Heart left ventricle (tissue), 16 donors: ENCODE measurements at regions not wholly inside any gene's neighbourhood (a gene's known extent, or its start where the extent isn't known, plus 50 kb on each side); places are given as distances from the start of the nearest gene placed in this dataset.

Experiments used
- ATAC-seq, 4 donors: fragments of 200-7000 bp; cut with Tn5 transposase; one replicate each; pipeline ENCODE4 v1.9.1; 2020 to 2022; ENCODE audit warnings: moderate library complexity in 4 of 4, mild to moderate bottlenecking in 3 of 4, moderate number of reproducible peaks in 1 of 4
- DNase-seq, 5 donors: peaks; one replicate each; pipeline ENCODE4 v3.0.0-alpha.2; 2020
- H3K27ac ChIP-seq, 12 donors: fragments of 200-600 bp; sonication (generic) in 4 of 12; one replicate each; pipeline versions ENCODE4 v1.5.0 to v1.8.0; 2016 to 2022; ENCODE audit warnings: mild to moderate bottlenecking in 2 of 12
- H3K27me3 ChIP-seq, 9 donors: fragments of 200-600 bp; sonication (generic) in 2 of 9; one replicate each; pipeline versions ENCODE4 v1.5.1 to v1.8.0; 2016 to 2022; ENCODE audit warnings: mild to moderate bottlenecking in 3 of 9
- H3K36me3 ChIP-seq, 9 donors: fragments of 200-600 bp; sonication (generic) in 2 of 9; one replicate each; pipeline versions ENCODE4 v1.5.0 to v1.8.0; 2018 to 2022; ENCODE audit warnings: mild to moderate bottlenecking in 2 of 9
- H3K4me1 ChIP-seq, 12 donors: fragments of 200-600 bp; sonication (generic) in 4 of 12; one replicate each; pipeline versions ENCODE4 v1.5.0 to v1.8.0; 2016 to 2022; ENCODE audit warnings: mild to moderate bottlenecking in 3 of 12
- H3K4me3 ChIP-seq, 12 donors: fragments of 200-600 bp; sonication (generic) in 4 of 12; one replicate each; pipeline versions ENCODE4 v1.5.0 to v1.8.0; 2017 to 2022; ENCODE audit warnings: mild to moderate bottlenecking in 9 of 12, moderate library complexity in 4 of 12
- H3K9me3 ChIP-seq, 12 donors: fragments of 200-600 bp; sonication (generic) in 4 of 12; one replicate each; pipeline versions ENCODE4 v1.5.0 to v1.8.0; 2016 to 2022; ENCODE audit warnings: mild to moderate bottlenecking in 1 of 12
- CTCF ChIP-seq, 12 donors: fragments of 200-600 bp; sonication (generic) in 4 of 12; IDR thresholded peaks; one replicate each; pipeline versions ENCODE4 v1.5.0 to v1.8.0; 2018 to 2022; ENCODE audit warnings: antibody characterized with exemption in 12 of 12, mild to moderate bottlenecking in 5 of 12
- POLR2A ChIP-seq, 2 donors: fragments of 450-650 bp; IDR thresholded peaks; one replicate each; pipeline ENCODE4 v1.6.1; 2017; ENCODE audit warnings: antibody characterized with exemption in 2 of 2, mild to moderate bottlenecking in 2 of 2, moderate library complexity in 2 of 2
- WGBS, 4 donors: extraction: QIAGEN DNeasy Blood & Tissue Kit in 2 of 4; methylation state at CpG; one replicate each; pipeline versions ENCODE4 v1.1.5 to v1.1.7; 2013 to 2018; 5-methylcytosine and 5-hydroxymethylcytosine counted together
- intact Hi-C, 10 donors: fragments of 100-400 bp; cut with DNase I; formaldehyde crosslinking; loops; one replicate each; pipeline versions ENCODE4 v1.11.1 to v1.14.2; 2022
- donor health status: ischemic (EF 13 %, LVEDD 7.1; RV severe dilation, severe dysfunction).
- donor health status: healthy with polysubstance abuse.
- donor health status: DM: no; HTN: yes; CAD: no.
- donor health status: DM: no; HTN: no; CAD: no.
- donor health status: ischemic (EF 25% LVEDD 6.9; RV normal size, moderate dysfunction).
- donor health status: ischemic (EF 25% LVEDD 5.7; RV mildly dilated, moderate dysfunction).
- donor health status: healthy.
- donor health status: DM: yes; HTN: yes; CAD: no.
- donor health status: ischemic (EF 35%, LVEDD 5.7; RV mildly dilated, moderate dysfunction).
- donor health status: nonischemic (EF 11% LVEDD 7.7; RV severe dilation, severe dysfunction).
- donor health status: DM: yes; HTN: yes; CAD: no.
- donor health status: PGD.
- donor health status: ischemic (EF 29% LVEDD 5.4; RV normal size, mild dysfunction).
- donor health status: nonischemic (EF 23%, LVEDD 6.1; RV moderate dilation, normal function).

- H3K9me3 ChIP-seq, result no peaks in the 10 kb centered on the region
- H3K27me3 ChIP-seq, result peaks cover 0 to 25% (median 0%) of the 10 kb centered on the region in 9 donors
- no peak for DNase-seq
- H3K36me3 ChIP-seq, result no peaks in the 10 kb centered on the region
- no peak overlapping the region for H3K4me3 ChIP-seq
- no peak for ATAC-seq
- 78 to 86% (median 81%) methylated on average over 9 of the region's 9 CpGs for WGBS, 4 donors
- no peaks in the 10 kb centered on the region for H3K4me1 ChIP-seq
- TF ChIP-seq CTCF (IDR thresholded peaks at IDR 0.05), result no peak
- no peak for TF ChIP-seq POLR2A (IDR thresholded peaks at IDR 0.05)
- no peak overlapping the region for H3K27ac ChIP-seq
- intact Hi-C loops, result no loop called here
These were observed 209.0 kb downstream of the ARRDC4 start for GRCh38 chr15:98169551-98169950.

- intact Hi-C loops, result loop anchor here in 2 of 10 donors (2.0 kb wide), 2 partner anchors 267 to 269 kb away; no protein-coding TSS in a partner anchor
- H3K27me3 ChIP-seq, result peaks cover 0 to 54% (median 19%) of the 10 kb centered on the region in 9 donors
- H3K36me3 ChIP-seq, result no peaks in the 10 kb centered on the region
- no peak for TF ChIP-seq CTCF (IDR thresholded peaks at IDR 0.05)
- no peak for TF ChIP-seq POLR2A (IDR thresholded peaks at IDR 0.05)
- ATAC-seq (no peak), DNase-seq (no peak)
- no peak overlapping the region for H3K4me3 ChIP-seq
- no peak overlapping the region for H3K27ac ChIP-seq
- H3K9me3 ChIP-seq, result no peaks in the 10 kb centered on the region
- H3K4me1 ChIP-seq, result no peaks in the 10 kb centered on the region
- WGBS, 4 donors, result 21 to 36% (median 31%) methylated on average over 3 of the region's 3 CpGs
These were observed 213.8 kb downstream of the ARRDC4 start for GRCh38 chr15:98174286-98174685.

GRCh38 chr15:98174841-98175240, 214.3 kb downstream of the ARRDC4 start:
- Histone ChIP-seq H3K4me1 (no peaks in the 10 kb centered on the region), H3K27me3 (peaks cover 0 to 60% (median 19%) of the 10 kb centered on the region in 9 donors), H3K27ac (no peak overlapping the region), H3K9me3 (no peaks in the 10 kb centered on the region), H3K4me3 (no peak overlapping the region), H3K36me3 (no peaks in the 10 kb centered on the region)
- intact Hi-C loops, result loop anchor here in 9 of 10 donors (2.0 to 5.0 kb wide), 5 partner anchors 263 to 273 kb away; no protein-coding TSS in a partner anchor
- ATAC-seq (no peak), DNase-seq (no peak)
- WGBS, 4 donors, result 71 to 90% (median 85%) methylated on average over 3 of the region's 3 CpGs
- no peak for TF ChIP-seq POLR2A (IDR thresholded peaks at IDR 0.05)
- TF ChIP-seq CTCF (IDR thresholded peaks at IDR 0.05), result no peak

- intact Hi-C loops, result loop anchor here in 8 of 10 donors (2.0 to 5.0 kb wide), 4 partner anchors 266 to 276 kb away; no protein-coding TSS in a partner anchor
- peak; percentile 31 to 74 (median 56) for TF ChIP-seq CTCF (IDR thresholded peaks at IDR 0.05)
- TF ChIP-seq POLR2A (IDR thresholded peaks at IDR 0.05), result no peak
- WGBS, 4 donors, result 1 to 3% (median 2%) methylated on average over 9 of the region's 9 CpGs
These were observed 217.6 kb downstream of the ARRDC4 start for GRCh38 chr15:98177966-98178592.

More at GRCh38 chr15:98177966-98178592, 217.6 kb downstream of the ARRDC4 start:
- Histone ChIP-seq H3K27ac (no peak overlapping the region), H3K36me3 (no peaks in the 10 kb centered on the region), H3K27me3 (peaks cover 0 to 82% (median 19%) of the 10 kb centered on the region in 9 donors), H3K9me3 (no peaks in the 10 kb centered on the region), H3K4me3 (no peak overlapping the region), H3K4me1 (no peaks in the 10 kb centered on the region)
- DNase-seq (peak in 3 of 5 donors; percentile 13 to 23 (median 22)), ATAC-seq (peak in 3 of 4 donors; percentile 70 to 87 (median 72))
